GM12872 (cell line): ENCODE measurements at regions not wholly inside any gene's neighbourhood (a gene's known extent, or its start where the extent isn't known, plus 50 kb on each side); places are given as distances from the start of the nearest gene placed in this dataset.

ENCODE experiments used
- CTCF ChIP-seq: IDR thresholded peaks from 3 replicates; pipeline ENCODE4 v1.5.1; 2011; ENCODE audit warnings: low read depth, mild to moderate bottlenecking, low read length, moderate library complexity; ENCODE audit not compliant: insufficient read depth

GRCh38 chr10:35726846-35727245, 84.8 kb upstream of the FZD8 start:
- no peak for TF ChIP-seq CTCF

DNA sequence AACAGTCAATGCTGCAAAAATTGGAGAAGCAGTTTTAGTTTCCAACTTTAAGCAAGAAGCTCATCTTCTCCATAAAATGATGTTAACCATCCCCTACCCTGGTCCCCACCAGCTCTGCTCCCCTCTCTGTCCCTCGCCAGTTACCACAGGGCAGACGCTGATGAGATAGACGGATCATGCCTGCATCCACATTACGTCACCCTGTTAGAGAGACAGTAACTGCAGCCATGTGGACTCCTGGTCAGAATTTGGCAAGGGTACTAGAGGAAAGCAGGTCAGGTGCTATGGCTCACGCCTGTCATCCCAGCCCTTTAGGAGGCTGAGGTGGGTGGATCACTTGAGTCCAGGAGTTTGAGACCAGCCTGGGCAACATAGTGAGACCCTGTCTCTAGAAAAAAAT, 81.9 kb upstream of the FZD8 start:
- no peak for TF ChIP-seq CTCF

DNA sequence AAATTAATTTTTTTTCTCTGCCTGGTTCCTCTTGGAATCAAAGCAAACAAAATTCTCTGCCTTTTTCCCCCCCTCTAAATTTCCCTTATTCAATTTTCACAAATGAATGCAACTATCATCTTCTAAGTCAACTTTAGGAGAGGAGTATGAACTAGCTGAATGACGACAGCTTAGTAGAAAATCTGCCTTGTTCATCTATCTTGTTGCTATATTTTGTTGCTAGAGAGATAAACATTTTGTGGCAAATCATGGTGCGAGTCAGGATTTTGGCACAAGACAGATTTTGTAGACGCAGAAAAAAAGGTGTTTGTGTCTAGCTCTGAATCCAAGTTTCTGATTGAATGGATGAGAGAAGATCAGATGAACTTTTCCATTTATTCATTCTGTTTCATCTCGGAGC, 81.0 kb upstream of the FZD8 start:
- TF ChIP-seq CTCF: no peak

- TF ChIP-seq CTCF: no peak
Observed at GRCh38 chr10:35722636-35723035, 80.5 kb upstream of the FZD8 start.

DNA sequence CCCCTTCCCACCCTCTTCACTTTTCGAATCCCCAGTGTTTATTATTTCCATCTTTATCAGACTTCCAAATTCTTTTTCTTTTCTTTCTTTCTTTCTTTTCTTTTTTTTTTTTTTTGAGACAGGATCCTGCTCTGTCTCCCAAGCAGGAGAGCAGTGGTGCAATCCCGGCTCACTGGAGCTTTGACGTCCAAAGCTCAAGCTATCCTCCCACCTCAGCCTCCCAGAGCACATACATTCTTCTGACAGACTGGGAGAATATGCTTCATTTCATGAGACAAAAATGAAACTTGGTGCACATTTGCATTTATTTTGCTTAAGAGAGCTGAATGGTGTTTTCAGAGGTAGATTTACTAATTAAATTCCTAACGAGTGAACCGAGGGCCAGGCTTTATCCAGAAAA, 80.1 kb upstream of the FZD8 start:
- no peak for TF ChIP-seq CTCF

GRCh38 chr10:35720366-35720765, 78.3 kb upstream of the FZD8 start:
- TF ChIP-seq CTCF: no peak

DNA sequence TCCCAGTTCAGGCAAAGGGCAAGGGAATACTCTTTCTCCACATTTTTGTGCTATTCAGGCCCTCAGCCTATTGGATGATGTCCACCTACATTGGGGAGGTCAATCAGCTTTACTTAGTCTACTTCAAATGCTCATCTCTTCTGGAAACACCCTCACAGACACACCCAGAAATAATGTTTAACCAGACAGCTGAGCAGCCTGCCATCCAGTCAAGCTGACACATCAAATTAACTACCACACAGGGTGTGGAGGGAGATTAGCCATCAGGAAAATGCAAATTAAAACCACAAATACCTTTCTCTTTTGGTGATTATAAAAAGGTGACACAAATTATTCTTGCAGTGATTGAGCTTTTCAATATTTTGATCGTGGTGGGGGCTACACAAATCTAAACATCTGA, 74.7 kb upstream of the FZD8 start:
- no peak for TF ChIP-seq CTCF

DNA sequence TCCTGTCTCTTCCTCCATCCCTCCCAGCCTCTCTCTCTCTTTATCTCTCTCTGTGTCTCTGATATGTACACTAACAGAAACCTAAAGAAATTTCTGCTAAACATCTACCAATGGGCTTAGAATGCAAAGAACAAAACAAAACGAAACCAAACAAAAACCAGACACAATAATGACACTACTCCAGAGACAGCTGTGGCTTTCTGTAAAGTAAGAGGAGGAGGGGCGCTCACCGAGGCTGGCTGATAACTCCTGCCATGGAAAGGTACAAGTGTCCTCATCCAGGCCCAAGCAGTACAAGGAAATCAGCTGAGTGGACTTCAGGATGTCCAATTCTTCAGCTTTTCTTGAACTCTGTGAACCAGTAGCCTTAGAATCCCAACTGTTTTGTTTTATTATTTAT, 70.4 kb upstream of the FZD8 start:
- no peak for TF ChIP-seq CTCF
